ENCODE measurements at regions not wholly inside any gene's neighbourhood (a gene's known extent, or its start where the extent isn't known, plus 50 kb on each side); places are given as distances from the start of the nearest gene placed in this dataset.

- POLR2A ChIA-PET = no interaction called here
- DNase-seq (ENCODE audit: low spot score) (peak; percentile 4), ATAC-seq (peak; percentile 66), FAIRE-seq (peak; percentile 43)
- Histone ChIP-seq H3K4me2 (ENCODE audit: low read depth, low read length) (no peak overlapping the region), H2AFZ (ENCODE audit: low read length) (no peak overlapping the region), H3K27me3 (ENCODE audit: control insufficient read depth in 1 of 2, insufficient read depth in 2 of 2, low read length in 2 of 2) (no peaks in the 10 kb centered on the region), H3K4me1 (ENCODE audit: insufficient read depth, low read length) (peaks cover 16% of the 10 kb centered on the region), H3K36me3 (replicated peaks in 1 of 2; ENCODE audit: control insufficient read depth in 1 of 2, insufficient read depth in 2 of 2, low read length in 2 of 2) (no peaks in the 10 kb centered on the region), H3K79me2 (ENCODE audit: insufficient read depth, low read length) (no peaks in the 10 kb centered on the region), H3K9ac (ENCODE audit: insufficient read depth, low read depth, low read length) (no peak overlapping the region), H3K4me3 (replicated peaks in 1 of 3; ENCODE audit: insufficient read depth in 1 of 3, low read depth in 2 of 3, low read length in 3 of 3) (no peak overlapping the region), H3K27ac (ENCODE audit: extremely low read length, insufficient read depth, low read length) (no peak overlapping the region), H4K20me1 (ENCODE audit: insufficient read depth, low read length) (no peaks in the 10 kb centered on the region), H3K9me3 (ENCODE audit: low read length) (no peaks in the 10 kb centered on the region)
- BruUV-seq (replicated peaks) = no TSS peak
- CTCF ChIA-PET (ENCODE audit: low intra/inter-chr PET ratio, low total read pairs) = no interaction called here
- no peak for TF ChIP-seq MAFF (IDR thresholded peaks at IDR 0.05; ENCODE audit: low read depth, low read length)
- peak; percentile 22; the same call in 1 of the 2 replicates for TF ChIP-seq HNF4A (CRISPR knock-in tag; IDR thresholded peaks at IDR 0.05)
- intact Hi-C loops (cut with micrococcal nuclease; ENCODE audit: unreplicated experiment) = no loop called here
- in situ Hi-C loops (cut with HindIII; ENCODE audit: extremely low pct_ligation_motif_present, low pct_unique_long_range_greater_than_20kb) = no loop called here
- 0% methylated on average over 1 of the region's 2 CpGs for WGBS (ENCODE audit: low lambda C conversion rate)
Measured at GRCh38 chrX:40530509-40530908, 50.3 kb upstream of the ATP6AP2 start.

- in situ Hi-C loops (cut with HindIII; ENCODE audit: extremely low pct_ligation_motif_present, low pct_unique_long_range_greater_than_20kb) (no loop called here), intact Hi-C loops (cut with micrococcal nuclease; ENCODE audit: unreplicated experiment) (no loop called here)
- Histone ChIP-seq H3K4me3 (replicated peaks in 1 of 3; ENCODE audit: insufficient read depth in 1 of 3, low read depth in 2 of 3, low read length in 3 of 3) (no peak overlapping the region), H3K4me2 (ENCODE audit: low read depth, low read length) (no peak overlapping the region), H3K9ac (ENCODE audit: insufficient read depth, low read depth, low read length) (no peak overlapping the region), H2AFZ (ENCODE audit: low read length) (no peak overlapping the region), H3K79me2 (ENCODE audit: insufficient read depth, low read length) (no peaks in the 10 kb centered on the region), H3K27ac (ENCODE audit: extremely low read length, insufficient read depth, low read length) (no peak overlapping the region), H4K20me1 (ENCODE audit: insufficient read depth, low read length) (no peaks in the 10 kb centered on the region), H3K27me3 (ENCODE audit: control insufficient read depth in 1 of 2, insufficient read depth in 2 of 2, low read length in 2 of 2) (no peaks in the 10 kb centered on the region), H3K9me3 (ENCODE audit: low read length) (no peaks in the 10 kb centered on the region), H3K36me3 (replicated peaks in 1 of 2; ENCODE audit: control insufficient read depth in 1 of 2, insufficient read depth in 2 of 2, low read length in 2 of 2) (no peaks in the 10 kb centered on the region), H3K4me1 (ENCODE audit: insufficient read depth, low read length) (peaks cover 16% of the 10 kb centered on the region)
- ATAC-seq (no peak), DNase-seq (ENCODE audit: low spot score) (no peak), FAIRE-seq (no peak)
- ChIA-PET CTCF (ENCODE audit: low intra/inter-chr PET ratio, low total read pairs) (no interaction called here), POLR2A (no interaction called here)
- 100% methylated on average over 2 of the region's 3 CpGs for WGBS (ENCODE audit: low lambda C conversion rate)
- no peak for TF ChIP-seq ZNF496 (CRISPR knock-in tag; IDR thresholded peaks at IDR 0.05; ENCODE audit: insufficient replicate concordance)
- TF ChIP-seq ZNF124 (CRISPR knock-in tag; IDR thresholded peaks at IDR 0.05) = no peak
- TF ChIP-seq ZKSCAN8 (CRISPR knock-in tag; IDR thresholded peaks at IDR 0.05; ENCODE audit: borderline replicate concordance) = no peak
- TF ChIP-seq, protein P1, sequence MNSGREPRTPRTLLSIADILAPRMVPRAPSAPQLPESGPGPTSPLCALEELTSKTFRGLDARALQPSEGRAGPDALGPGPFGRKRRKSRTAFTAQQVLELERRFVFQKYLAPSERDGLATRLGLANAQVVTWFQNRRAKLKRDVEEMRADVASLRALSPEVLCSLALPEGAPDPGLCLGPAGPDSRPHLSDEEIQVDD (CRISPR knock-in tag; IDR thresholded peaks at IDR 0.05; ENCODE audit: borderline replicate concordance) = no peak
- no peak for TF ChIP-seq RCOR2 (CRISPR knock-in tag; IDR thresholded peaks at IDR 0.05)
- TF ChIP-seq GPN1 (CRISPR knock-in tag; IDR thresholded peaks at IDR 0.05; ENCODE audit: borderline replicate concordance) = no peak
- no TSS peak for BruUV-seq (replicated peaks)
Measured at GRCh38 chrX:40527543-40527942, 53.2 kb upstream of the ATP6AP2 start.

Measured in HepG2 (cell line).